H1 (cell line): ENCODE measurements at regions not wholly inside any gene's neighbourhood (a gene's known extent, or its start where the extent isn't known, plus 50 kb on each side); places are given as distances from the start of the nearest gene placed in this dataset.

ENCODE experiments used
- CBX5 ChIP-seq: fragments of 300-800, 300-1000 bp; sonication (generic); IDR thresholded peaks from 2 replicates; pipeline ENCODE4 v1.7.1; 2016; ENCODE audit warnings: antibody characterized with exemption, low read length, low read depth
- CHD7 ChIP-seq: fragments of 300-600 bp; sonication (generic); IDR thresholded peaks from 2 replicates; pipeline ENCODE4 v1.7.1; 2012; ENCODE audit warnings: low read length, moderate library complexity, mild to moderate bottlenecking, inconsistent platforms; ENCODE audit not compliant: insufficient replicate concordance
- CREB1 ChIP-seq: IDR thresholded peaks from 2 replicates; pipeline ENCODE4 v1.6.1; 2012; ENCODE audit warnings: inconsistent platforms
- CTBP2 ChIP-seq: IDR thresholded peaks from 2 replicates; pipeline ENCODE4 v1.7.0; 2011; ENCODE audit warnings: borderline replicate concordance, mild to moderate bottlenecking, moderate library complexity, mixed read lengths, low read length; ENCODE audit not compliant: insufficient read depth, insufficient read length
- EP300 ChIP-seq, 2 experiments: IDR thresholded peaks; 1 replicate in 1 of 2; 2 replicates in 1 of 2; pipeline ENCODE4 v1.6.1; 2011 to 2012; ENCODE audit warnings: low read depth in 2 of 2, low read length in 2 of 2, mild to moderate bottlenecking in 2 of 2, borderline replicate concordance in 1 of 2, inconsistent platforms in 1 of 2, moderate library complexity in 1 of 2
- HDAC6 ChIP-seq: IDR thresholded peaks from one replicate; pipeline ENCODE4 v1.7.1; 2012; ENCODE audit warnings: low read depth, mild to moderate bottlenecking, inconsistent platforms, low read length, moderate library complexity
- RXRA ChIP-seq: IDR thresholded peaks from 2 replicates; pipeline ENCODE4 v1.6.1; 2011; ENCODE audit warnings: low read depth, mild to moderate bottlenecking, low read length, moderate library complexity; ENCODE audit not compliant: insufficient read depth
- SP2 ChIP-seq: IDR thresholded peaks from 2 replicates; pipeline ENCODE4 v1.6.1; 2012; ENCODE audit warnings: mild to moderate bottlenecking, low read length, inconsistent platforms

GRCh38 chr6:15957655-15958169 is 171.2 kb upstream of the MYLIP start (continued):
- TF ChIP-seq CHD7 (no peak), CREB1 (no peak), SP2 (no peak), EP300 (IDR thresholded peaks at IDR 0.05; ENCODE audit: borderline replicate concordance in 1 of 2, low read depth in 2 of 2, low read length in 2 of 2) (no peak), HDAC6 (no peak), CBX5 (no peak), RXRA (no peak), CTBP2 (no peak)
- TF ChIP-seq, all 59 proteins: peak for 0
